ENCODE measurements at regions not wholly inside any gene's neighbourhood (a gene's known extent, or its start where the extent isn't known, plus 50 kb on each side); places are given as distances from the start of the nearest gene placed in this dataset.

DNA sequence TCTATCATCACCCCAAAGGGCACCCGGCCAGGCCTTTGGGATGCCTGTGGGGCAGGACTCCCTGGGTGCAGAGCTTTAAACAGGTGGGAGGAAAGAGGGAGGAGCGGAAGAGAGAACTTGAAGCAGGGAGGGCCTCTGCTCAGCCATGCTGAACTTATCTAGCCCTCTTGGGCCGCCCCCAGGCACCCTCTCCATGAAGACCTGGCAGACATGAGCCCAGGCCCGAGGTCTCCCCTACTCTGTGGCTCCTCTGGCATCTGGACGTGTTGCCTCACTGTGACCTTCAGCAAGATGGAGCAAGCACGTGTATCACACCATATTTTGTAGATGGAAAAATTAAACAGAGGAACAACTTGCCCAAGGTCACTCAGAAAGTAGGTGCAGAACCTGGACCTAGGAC, 711.4 kb downstream of the MATN1 start:
- DNase-seq (ENCODE audit: extremely low spot score) = no peak
- ChIA-PET POLR2A (no interaction called here), CTCF (no interaction called here)
- TF ChIP-seq CTCF (IDR thresholded peaks at IDR 0.05; ENCODE audit: control extremely low read depth, extremely low read depth, low read depth, missing control alignments) = no peak

DNA sequence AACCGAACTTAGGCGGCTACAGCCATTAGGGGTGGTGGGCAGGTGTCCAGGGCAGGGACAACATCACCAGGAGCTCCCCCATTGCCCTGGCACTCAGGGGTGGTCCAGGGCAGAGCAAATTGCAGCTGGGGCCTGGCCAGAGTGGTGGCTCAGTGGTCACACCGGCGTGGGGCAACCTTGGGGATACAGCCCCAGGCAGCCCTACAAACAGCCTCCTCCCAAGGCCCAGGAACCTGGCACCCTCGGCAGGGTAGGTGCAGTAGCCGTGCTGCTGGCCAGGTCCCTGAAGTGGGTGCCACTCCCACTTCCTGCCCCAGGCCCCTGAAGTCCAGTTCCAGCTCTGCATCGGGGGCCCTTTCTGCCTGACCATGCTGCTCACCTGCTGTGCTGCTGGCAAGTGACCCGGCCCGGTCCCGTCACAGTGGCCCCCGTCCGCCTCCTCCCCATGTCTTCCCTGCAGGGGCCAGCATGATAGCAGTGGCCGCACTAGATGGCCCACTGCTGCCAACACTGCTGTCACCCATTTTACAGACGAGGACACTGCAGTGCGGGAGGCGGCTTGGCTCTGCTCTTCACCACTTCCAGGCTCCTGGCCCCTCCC, 712.8 kb downstream of the MATN1 start:
- no peak for DNase-seq (ENCODE audit: extremely low spot score)
- CTCF ChIA-PET = no interaction called here
- no peak for TF ChIP-seq CTCF (IDR thresholded peaks at IDR 0.05; ENCODE audit: control extremely low read depth, extremely low read depth, low read depth, missing control alignments)
- POLR2A ChIA-PET = no interaction called here

GRCh38 chr1:30009720-30010119, 713.7 kb downstream of the MATN1 start:
- TF ChIP-seq CTCF (IDR thresholded peaks at IDR 0.05; ENCODE audit: control extremely low read depth, extremely low read depth, low read depth, missing control alignments) = no peak
- POLR2A ChIA-PET = no interaction called here
- no peak for DNase-seq (ENCODE audit: extremely low spot score)
- CTCF ChIA-PET = no interaction called here

DNA sequence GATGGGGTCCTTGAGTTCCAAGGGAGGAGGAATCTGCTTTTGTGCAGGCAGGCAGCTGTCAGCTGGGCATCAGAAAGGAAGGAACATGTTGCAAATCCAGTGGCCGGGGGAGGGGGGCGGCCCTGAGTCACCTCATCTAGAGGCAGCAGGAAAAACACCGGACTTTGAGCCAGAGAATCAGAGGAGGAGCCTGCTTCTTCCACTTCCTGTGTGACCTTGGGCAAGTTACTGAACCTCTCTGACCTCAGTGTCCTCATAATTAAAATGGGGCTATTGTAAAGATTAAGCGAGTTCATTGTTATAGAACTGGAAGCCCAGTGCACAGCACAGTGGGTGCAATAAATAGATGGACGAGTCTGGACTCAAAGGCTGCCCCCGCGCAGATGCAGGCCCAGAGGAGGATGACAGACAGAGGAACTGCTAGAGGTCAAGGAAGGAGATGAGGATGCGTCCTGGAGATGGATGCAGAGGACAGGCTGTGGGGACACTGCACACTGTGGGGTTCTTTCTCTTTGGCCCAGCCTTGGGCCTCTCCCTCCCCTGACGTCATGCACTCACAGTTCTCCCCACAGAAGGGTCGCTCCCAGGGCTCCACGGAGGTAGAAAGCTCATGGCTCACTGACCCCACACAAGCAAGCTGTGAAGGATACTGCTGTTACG, 714.3 kb downstream of the MATN1 start:
- ChIA-PET POLR2A (no interaction called here), CTCF (no interaction called here)
- no peak for TF ChIP-seq CTCF (IDR thresholded peaks at IDR 0.05; ENCODE audit: control extremely low read depth, extremely low read depth, low read depth, missing control alignments)
- DNase-seq (ENCODE audit: extremely low spot score) = no peak

GRCh38 chr1:30008372-30008997, 714.9 kb downstream of the MATN1 start:
- DNase-seq (ENCODE audit: extremely low spot score) = no peak
- ChIA-PET CTCF (no interaction called here), POLR2A (no interaction called here)
- no peak for TF ChIP-seq CTCF (IDR thresholded peaks at IDR 0.05; ENCODE audit: control extremely low read depth, extremely low read depth, low read depth, missing control alignments)

DNA sequence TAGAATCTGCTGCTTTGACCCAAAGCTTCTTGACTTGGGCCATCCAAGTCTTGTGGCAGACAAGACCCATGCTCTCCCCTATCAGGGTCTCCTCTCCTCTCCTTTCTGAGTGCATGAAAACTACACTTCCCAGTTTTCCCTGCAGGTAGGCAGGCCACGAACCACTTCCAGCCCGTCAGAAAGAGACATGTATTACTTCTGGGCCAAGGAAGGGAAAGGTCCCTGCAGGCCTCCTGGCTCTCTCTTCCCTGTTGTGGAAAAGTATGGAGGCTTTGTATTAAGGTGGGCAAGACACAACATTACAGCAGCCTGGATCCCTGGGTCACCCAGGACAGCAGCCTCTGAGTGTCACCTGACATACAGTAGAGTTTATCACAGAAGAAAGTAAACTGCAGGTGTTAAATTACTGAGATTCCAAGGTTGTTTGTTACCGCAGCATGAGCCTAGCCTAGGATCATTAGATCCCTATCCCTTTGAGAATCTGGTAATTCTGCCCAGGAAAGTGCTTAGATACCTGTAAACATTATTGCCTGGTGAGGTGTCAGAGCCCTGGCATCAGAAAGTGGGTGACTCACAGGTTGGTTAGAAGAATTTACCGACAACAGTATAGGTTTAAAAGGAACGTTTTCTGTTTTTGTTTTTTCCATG, 717.3 kb downstream of the MATN1 start:
- ChIA-PET POLR2A (no interaction called here), CTCF (no interaction called here)
- no peak for TF ChIP-seq CTCF (IDR thresholded peaks at IDR 0.05; ENCODE audit: control extremely low read depth, extremely low read depth, low read depth, missing control alignments)
- DNase-seq (ENCODE audit: extremely low spot score) = no peak

Measured in GM10248 (cell line).